A673 (cell line): ENCODE measurements at regions not wholly inside any gene's neighbourhood (a gene's known extent, or its start where the extent isn't known, plus 50 kb on each side); places are given as distances from the start of the nearest gene placed in this dataset.

Experiments
- CTCF ChIP-seq: fragments of 300-800, 200-600 bp; sonication (generic); conservative IDR thresholded peaks from 2 replicates; pipeline ENCODE4 v1.5.1; 2017; ENCODE audit warnings: low read depth, mild to moderate bottlenecking, antibody characterized with exemption, low read length, moderate library complexity, mixed read lengths
- EZH2 ChIP-seq: fragments of 200-600 bp; sonication (generic); IDR thresholded peaks from 2 replicates; pipeline ENCODE4 v1.6.1; 2017; ENCODE audit warnings: borderline replicate concordance, low read depth, mild to moderate bottlenecking, mixed read lengths, antibody characterized with exemption, low read length; ENCODE audit not compliant: poor library complexity, severe bottlenecking

DNA sequence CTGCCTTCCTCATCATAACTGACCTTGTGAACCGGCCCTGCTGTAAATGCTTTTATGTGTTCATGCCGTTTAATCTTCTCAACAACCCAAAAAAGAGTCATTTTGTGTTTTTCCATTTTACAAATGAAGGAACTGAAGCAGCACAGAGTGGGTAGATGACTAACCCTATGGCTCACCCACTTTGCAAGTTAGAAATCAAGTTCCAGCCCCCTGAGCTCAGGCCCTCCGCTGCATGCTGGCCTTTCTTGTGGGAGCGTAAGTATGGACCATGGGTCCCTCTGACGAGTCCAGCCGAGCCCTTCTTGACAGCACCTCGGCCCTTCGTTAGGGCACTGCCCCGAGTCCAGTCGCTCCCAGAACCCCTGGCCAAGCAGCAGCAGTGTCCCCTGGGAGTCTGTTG, 194.6 kb downstream of the GLI2 start:
- no peak for TF ChIP-seq CTCF
- TF ChIP-seq EZH2, result no peak
